ENCODE measurements at regions not wholly inside any gene's neighbourhood (a gene's known extent, or its start where the extent isn't known, plus 50 kb on each side); places are given as distances from the start of the nearest gene placed in this dataset.

DNA sequence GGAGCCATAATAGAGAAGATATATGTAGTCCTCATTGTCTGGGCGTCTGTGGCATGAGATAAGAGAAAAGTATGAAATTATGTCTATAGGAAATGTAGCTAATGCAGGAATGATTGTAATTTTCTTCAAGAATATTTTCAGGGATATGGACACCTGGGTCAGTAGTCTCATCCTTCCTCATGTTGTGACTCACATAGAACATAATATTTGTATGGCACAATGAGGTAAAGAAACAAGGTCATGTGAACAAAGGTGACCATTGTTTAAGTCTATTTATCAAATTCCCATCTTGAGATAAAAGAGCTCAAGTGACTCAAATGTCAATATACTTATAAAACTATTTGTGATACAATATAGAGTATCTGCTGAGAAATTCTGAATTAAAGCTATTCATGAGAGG lies 345.5 kb upstream of the ROBO1 start:
- Histone ChIP-seq H3K9me3 (no peaks in the 10 kb centered on the region), H3K27me3 (replicated peaks; ENCODE audit: insufficient read depth) (no peaks in the 10 kb centered on the region), H3K4me3 (no peak overlapping the region), H3K4me1 (replicated peaks) (no peaks in the 10 kb centered on the region), H3K36me3 (no peaks in the 10 kb centered on the region), H3K27ac (no peak overlapping the region)
- DNase-seq (ENCODE audit: low spot score), result no peak
- TF ChIP-seq, protein P1, sequence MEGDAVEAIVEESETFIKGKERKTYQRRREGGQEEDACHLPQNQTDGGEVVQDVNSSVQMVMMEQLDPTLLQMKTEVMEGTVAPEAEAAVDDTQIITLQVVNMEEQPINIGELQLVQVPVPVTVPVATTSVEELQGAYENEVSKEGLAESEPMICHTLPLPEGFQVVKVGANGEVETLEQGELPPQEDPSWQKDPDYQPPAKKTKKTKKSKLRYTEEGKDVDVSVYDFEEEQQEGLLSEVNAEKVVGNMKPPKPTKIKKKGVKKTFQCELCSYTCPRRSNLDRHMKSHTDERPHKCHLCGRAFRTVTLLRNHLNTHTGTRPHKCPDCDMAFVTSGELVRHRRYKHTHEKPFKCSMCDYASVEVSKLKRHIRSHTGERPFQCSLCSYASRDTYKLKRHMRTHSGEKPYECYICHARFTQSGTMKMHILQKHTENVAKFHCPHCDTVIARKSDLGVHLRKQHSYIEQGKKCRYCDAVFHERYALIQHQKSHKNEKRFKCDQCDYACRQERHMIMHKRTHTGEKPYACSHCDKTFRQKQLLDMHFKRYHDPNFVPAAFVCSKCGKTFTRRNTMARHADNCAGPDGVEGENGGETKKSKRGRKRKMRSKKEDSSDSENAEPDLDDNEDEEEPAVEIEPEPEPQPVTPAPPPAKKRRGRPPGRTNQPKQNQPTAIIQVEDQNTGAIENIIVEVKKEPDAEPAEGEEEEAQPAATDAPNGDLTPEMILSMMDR (IDR thresholded peaks at IDR 0.05), result no peak
- 58% methylated on average over 1 of the region's 1 CpG for WGBS
- intact Hi-C loops (cut with DNase I), result no loop called here

DNA sequence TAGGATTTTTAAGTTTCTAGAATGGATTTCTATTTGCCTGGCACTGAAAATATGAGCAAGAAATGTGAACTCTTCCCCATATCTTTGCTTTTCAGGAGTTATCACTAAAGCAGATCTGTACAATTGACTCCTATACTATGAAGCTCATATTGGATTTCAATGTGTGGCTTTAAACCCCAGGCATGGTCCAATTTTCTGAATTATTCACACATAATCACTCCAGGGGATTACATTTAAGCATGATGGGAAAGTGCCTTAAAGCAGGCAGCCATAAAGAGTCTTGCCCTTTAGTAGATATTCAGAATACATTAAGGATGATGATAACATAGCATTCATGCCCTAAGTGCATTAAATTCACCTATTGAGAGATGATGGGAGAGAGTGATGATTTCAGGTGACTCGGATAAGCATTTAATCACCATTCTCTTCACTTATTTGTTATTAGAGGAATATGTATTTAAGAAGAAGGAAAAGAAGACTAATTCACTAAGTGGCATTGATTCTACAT lies 331.8 kb upstream of the ROBO1 start:
- WGBS, result 98% methylated on average over 1 of the region's 1 CpG
- intact Hi-C loops (cut with DNase I), result no loop called here
- Histone ChIP-seq H3K27me3 (replicated peaks; ENCODE audit: insufficient read depth) (no peaks in the 10 kb centered on the region), H3K4me1 (replicated peaks) (no peaks in the 10 kb centered on the region), H3K4me3 (no peak overlapping the region), H3K27ac (no peak overlapping the region), H3K36me3 (no peaks in the 10 kb centered on the region), H3K9me3 (no peaks in the 10 kb centered on the region)
- no peak for DNase-seq (ENCODE audit: low spot score)
- TF ChIP-seq, protein P1 (IDR thresholded peaks at IDR 0.05), result no peak
- TF ChIP-seq POLR2AphosphoS5 (IDR thresholded peaks at IDR 0.05) (no peak), POLR2A (IDR thresholded peaks at IDR 0.05) (no peak)

DNA sequence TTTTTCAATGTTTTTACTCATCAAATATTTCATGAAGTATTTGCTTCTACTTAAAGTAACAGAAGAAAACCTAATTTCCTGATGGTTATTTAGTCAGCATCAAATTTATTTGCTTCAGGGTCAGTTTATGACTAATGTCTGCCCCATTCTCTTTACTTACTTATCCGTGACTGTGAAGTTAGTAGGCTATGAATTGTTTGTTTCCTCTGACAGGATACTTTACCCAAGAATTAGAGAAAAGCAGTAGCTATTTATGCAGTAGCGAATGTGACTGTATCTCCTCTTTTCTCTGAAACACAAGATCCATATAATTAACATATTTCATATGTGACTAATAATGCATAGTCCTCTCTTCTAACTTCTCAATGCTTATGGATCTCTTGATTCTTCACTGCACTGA lies 329.9 kb upstream of the ROBO1 start:
- H3K4me1 ChIP-seq (replicated peaks), result no peaks in the 10 kb centered on the region
- no peak for TF ChIP-seq POLR2A (IDR thresholded peaks at IDR 0.05)
- TF ChIP-seq, protein P1 (IDR thresholded peaks at IDR 0.05), result no peak
- intact Hi-C loops (cut with DNase I), result no loop called here
- DNase-seq (ENCODE audit: low spot score), result no peak
- H3K9me3 ChIP-seq, result no peaks in the 10 kb centered on the region
- WGBS, result 73% methylated on average over 2 of the region's 2 CpGs
- no peaks in the 10 kb centered on the region for H3K36me3 ChIP-seq
- no peaks in the 10 kb centered on the region for H3K27me3 ChIP-seq (replicated peaks; ENCODE audit: insufficient read depth)
- H3K27ac ChIP-seq, result no peak overlapping the region
- no peak overlapping the region for H3K4me3 ChIP-seq

DNA sequence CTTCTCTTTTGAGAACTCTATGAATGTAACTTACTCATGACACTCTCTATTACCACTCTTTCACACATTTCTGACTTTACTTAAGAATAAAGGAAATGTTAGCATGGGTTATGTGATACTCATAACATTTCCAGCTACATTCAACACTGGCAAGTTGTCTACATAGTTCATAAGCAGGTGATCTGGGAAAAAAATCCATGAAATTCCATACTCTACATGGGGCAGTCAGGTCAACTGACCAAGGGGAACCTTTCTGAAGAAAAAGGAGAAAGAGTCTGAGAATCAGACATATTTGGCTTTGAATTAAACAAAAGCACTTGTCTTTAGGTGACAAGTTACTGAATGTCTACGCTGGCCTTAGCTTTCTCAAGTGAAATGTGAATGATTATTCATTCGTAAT lies 329.1 kb upstream of the ROBO1 start:
- Histone ChIP-seq H3K4me1 (replicated peaks) (no peaks in the 10 kb centered on the region), H3K27me3 (replicated peaks; ENCODE audit: insufficient read depth) (no peaks in the 10 kb centered on the region), H3K9me3 (no peaks in the 10 kb centered on the region), H3K27ac (no peak overlapping the region), H3K36me3 (no peaks in the 10 kb centered on the region), H3K4me3 (no peak overlapping the region)
- WGBS, result 94% methylated on average over 2 of the region's 2 CpGs
- DNase-seq (ENCODE audit: low spot score), result no peak
- intact Hi-C loops (cut with DNase I), result no loop called here
- TF ChIP-seq POLR2AphosphoS5 (IDR thresholded peaks at IDR 0.05), result no peak
- TF ChIP-seq, protein P1 (IDR thresholded peaks at IDR 0.05), result no peak
- TF ChIP-seq POLR2A (IDR thresholded peaks at IDR 0.05), result no peak

DNA sequence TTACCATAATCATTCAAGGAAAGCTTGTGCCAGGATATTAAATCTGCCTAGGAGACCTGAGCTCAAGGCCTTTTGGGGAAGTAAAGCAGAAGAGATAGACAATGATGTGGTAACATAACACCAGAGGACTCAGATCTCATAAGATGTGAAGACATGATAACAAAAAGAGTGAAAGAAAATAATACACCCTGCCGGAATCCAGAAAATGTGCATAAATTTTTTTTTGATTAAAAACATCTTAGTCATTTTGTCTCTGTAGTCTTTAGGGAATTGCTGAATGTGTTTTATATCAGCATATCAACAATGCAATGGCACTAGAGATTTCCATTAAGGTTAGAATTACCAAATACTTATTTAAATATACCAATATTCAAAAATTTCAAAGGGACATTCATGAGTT lies 326.8 kb upstream of the ROBO1 start:
- Histone ChIP-seq H3K27ac (no peak overlapping the region), H3K27me3 (replicated peaks; ENCODE audit: insufficient read depth) (no peaks in the 10 kb centered on the region), H3K4me3 (no peak overlapping the region), H3K36me3 (no peaks in the 10 kb centered on the region), H3K9me3 (no peaks in the 10 kb centered on the region), H3K4me1 (replicated peaks) (no peaks in the 10 kb centered on the region)
- intact Hi-C loops (cut with DNase I), result no loop called here
- DNase-seq (ENCODE audit: low spot score), result no peak
- TF ChIP-seq POLR2A (IDR thresholded peaks at IDR 0.05) (no peak), POLR2AphosphoS5 (IDR thresholded peaks at IDR 0.05) (no peak)
- TF ChIP-seq, protein P1 (IDR thresholded peaks at IDR 0.05), result no peak
- 44% methylated on average over 1 of the region's 1 CpG for WGBS

All from prostate gland (tissue), 2 donors.